ENCODE measurements at regions not wholly inside any gene's neighbourhood (a gene's known extent, or its start where the extent isn't known, plus 50 kb on each side); places are given as distances from the start of the nearest gene placed in this dataset.

GRCh38 chr3:180403156-180403555, 198.8 kb upstream of the TTC14 start:
- H3K4me1 ChIP-seq (ENCODE audit: control insufficient read depth in 1 of 2, insufficient read depth in 1 of 2, low read depth in 1 of 2, low read length in 1 of 2), result no peaks in the 10 kb centered on the region
- no peak overlapping the region for H3K27ac ChIP-seq
- no peak overlapping the region for H3K4me3 ChIP-seq (ENCODE audit: low read depth in 1 of 2, low read length in 1 of 2)
- no peak for TF ChIP-seq CTCF (IDR thresholded peaks at IDR 0.05)
- no peaks in the 10 kb centered on the region for H3K27me3 ChIP-seq
- H3K9me3 ChIP-seq, result no peaks in the 10 kb centered on the region
- H3K36me3 ChIP-seq, result no peaks in the 10 kb centered on the region

GRCh38 chr3:180408654-180409053, 193.3 kb upstream of the TTC14 start:
- Histone ChIP-seq H3K27ac (no peak overlapping the region), H3K4me1 (ENCODE audit: control insufficient read depth in 1 of 2, insufficient read depth in 1 of 2, low read depth in 1 of 2, low read length in 1 of 2) (no peaks in the 10 kb centered on the region), H3K36me3 (no peaks in the 10 kb centered on the region), H3K9me3 (no peaks in the 10 kb centered on the region), H3K27me3 (no peaks in the 10 kb centered on the region), H3K4me3 (ENCODE audit: low read depth in 1 of 2, low read length in 1 of 2) (no peak overlapping the region)
- no peak for TF ChIP-seq CTCF (IDR thresholded peaks at IDR 0.05)

DNA sequence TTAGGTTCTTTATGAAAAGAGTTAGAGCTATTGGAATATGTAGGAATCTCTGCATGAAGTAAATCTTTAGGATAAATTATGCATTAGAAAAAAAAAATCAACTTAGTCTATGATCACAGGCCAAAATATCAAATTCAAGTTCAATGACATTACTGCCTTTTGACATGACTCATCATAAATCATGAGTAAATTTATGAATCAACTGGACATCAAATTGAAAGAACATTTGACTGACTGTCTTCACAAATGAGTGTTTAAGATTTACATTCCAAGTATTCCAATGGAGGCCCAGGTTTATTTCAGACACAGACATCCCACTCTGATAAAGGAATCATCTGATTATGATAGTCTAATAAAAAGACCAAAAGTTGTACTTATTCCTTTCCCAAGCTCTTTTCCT, 192.8 kb upstream of the TTC14 start:
- Histone ChIP-seq H3K27ac (no peak overlapping the region), H3K36me3 (no peaks in the 10 kb centered on the region)
- no peak for TF ChIP-seq CTCF (IDR thresholded peaks at IDR 0.05)

DNA sequence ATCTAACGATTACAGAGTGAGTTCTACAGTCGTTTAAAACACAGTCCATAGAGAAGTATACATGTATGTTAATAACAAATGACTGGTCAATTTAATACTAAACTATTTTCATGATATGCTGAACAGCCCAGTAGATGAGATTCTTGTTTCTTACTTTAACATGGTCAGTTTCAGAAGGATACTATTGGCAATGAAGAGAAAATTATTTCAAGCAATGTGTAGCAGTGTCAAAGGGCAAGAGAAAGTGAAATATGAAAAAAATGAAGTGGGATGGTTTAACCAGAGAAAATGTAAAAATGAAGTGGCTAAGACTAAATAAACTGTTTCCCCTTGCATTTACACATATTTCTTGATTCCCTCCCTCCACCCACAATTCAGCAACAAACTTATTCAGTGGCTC, 192.1 kb upstream of the TTC14 start:
- Histone ChIP-seq H3K36me3 (no peaks in the 10 kb centered on the region), H3K4me3 (ENCODE audit: low read depth in 1 of 2, low read length in 1 of 2) (no peak overlapping the region), H3K4me1 (ENCODE audit: control insufficient read depth in 1 of 2, insufficient read depth in 1 of 2, low read depth in 1 of 2, low read length in 1 of 2) (no peaks in the 10 kb centered on the region), H3K9me3 (no peaks in the 10 kb centered on the region), H3K27ac (no peak overlapping the region), H3K27me3 (no peaks in the 10 kb centered on the region)
- TF ChIP-seq CTCF (IDR thresholded peaks at IDR 0.05), result no peak

More for the DNA sequence above, 192.8 kb upstream of the TTC14 start:
- H3K4me1 ChIP-seq (ENCODE audit: control insufficient read depth in 1 of 2, insufficient read depth in 1 of 2, low read depth in 1 of 2, low read length in 1 of 2), result no peaks in the 10 kb centered on the region
- no peaks in the 10 kb centered on the region for H3K27me3 ChIP-seq
- no peaks in the 10 kb centered on the region for H3K9me3 ChIP-seq
- no peak overlapping the region for H3K4me3 ChIP-seq (ENCODE audit: low read depth in 1 of 2, low read length in 1 of 2)

GRCh38 chr3:180414157-180414556, 187.8 kb upstream of the TTC14 start:
- no peak for TF ChIP-seq CTCF (IDR thresholded peaks at IDR 0.05)
- H3K4me1 ChIP-seq (ENCODE audit: control insufficient read depth in 1 of 2, insufficient read depth in 1 of 2, low read depth in 1 of 2, low read length in 1 of 2), result no peaks in the 10 kb centered on the region
- H3K27ac ChIP-seq, result no peak overlapping the region
- no peaks in the 10 kb centered on the region for H3K9me3 ChIP-seq
- no peaks in the 10 kb centered on the region for H3K27me3 ChIP-seq
- H3K36me3 ChIP-seq, result no peaks in the 10 kb centered on the region
- H3K4me3 ChIP-seq (ENCODE audit: low read depth in 1 of 2, low read length in 1 of 2), result no peak overlapping the region

DNA sequence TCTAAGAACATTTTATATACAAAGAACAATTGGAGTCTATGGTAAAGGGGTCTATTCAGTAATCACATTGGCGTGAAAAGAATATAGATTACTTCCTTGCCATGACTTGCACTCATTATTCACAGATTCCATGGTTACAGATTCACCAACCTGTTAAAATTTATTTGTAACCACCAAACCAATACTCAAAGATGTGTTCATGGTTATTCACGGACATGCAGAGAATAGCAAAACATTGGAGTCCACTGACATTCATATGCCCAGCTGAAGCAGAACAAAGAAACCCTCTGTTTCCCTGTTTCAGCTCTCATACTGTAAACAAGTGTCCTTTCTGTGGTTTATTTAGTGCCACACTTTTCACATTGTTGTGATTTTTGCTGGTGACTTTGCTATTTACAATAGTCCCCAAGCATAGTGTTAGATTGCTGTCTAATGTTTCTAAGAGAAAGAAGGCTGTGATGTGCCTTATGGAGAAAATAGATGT, 185.8 kb upstream of the TTC14 start:
- Histone ChIP-seq H3K9me3 (no peaks in the 10 kb centered on the region), H3K4me1 (ENCODE audit: control insufficient read depth in 1 of 2, insufficient read depth in 1 of 2, low read depth in 1 of 2, low read length in 1 of 2) (no peaks in the 10 kb centered on the region), H3K27ac (no peak overlapping the region), H3K27me3 (no peaks in the 10 kb centered on the region), H3K4me3 (ENCODE audit: low read depth in 1 of 2, low read length in 1 of 2) (no peak overlapping the region), H3K36me3 (no peaks in the 10 kb centered on the region)
- TF ChIP-seq CTCF (IDR thresholded peaks at IDR 0.05), result no peak

Data from neutrophil (primary cell).